Activated naive CD4-positive, alpha-beta T cell (primary cell): ENCODE measurements at regions not wholly inside any gene's neighbourhood (a gene's known extent, or its start where the extent isn't known, plus 50 kb on each side); places are given as distances from the start of the nearest gene placed in this dataset.

Source experiments
- DNase-seq, 4 experiments: peaks; one replicate each; lab custom pipeline; 2025; lab: John Stamatoyannopoulos, UW

GRCh38 chr1:36721261-36721660, 238.5 kb upstream of the CSF3R start:
- no peak for DNase-seq

GRCh38 chr1:36717431-36717830, 234.7 kb upstream of the CSF3R start:
- no peak for DNase-seq

GRCh38 chr1:36715797-36716196, 233.1 kb upstream of the CSF3R start:
- no peak for DNase-seq

- DNase-seq: no peak
Measured at GRCh38 chr1:36714301-36714700, 231.6 kb upstream of the CSF3R start.

GRCh38 chr1:36711480-36711879, 228.8 kb upstream of the CSF3R start:
- DNase-seq: no peak

GRCh38 chr1:36710951-36711350, 228.2 kb upstream of the CSF3R start:
- DNase-seq: no peak

GRCh38 chr1:36709869-36710481, 227.3 kb upstream of the CSF3R start:
- no peak for DNase-seq

GRCh38 chr1:36708587-36708986, 225.9 kb upstream of the CSF3R start:
- DNase-seq: no peak

GRCh38 chr1:36707221-36707620, 224.5 kb upstream of the CSF3R start:
- no peak for DNase-seq

- no peak for DNase-seq
Measured at GRCh38 chr1:36706416-36706815, 223.7 kb upstream of the CSF3R start.

GRCh38 chr1:36705629-36706028, 222.9 kb upstream of the CSF3R start:
- DNase-seq: no peak

- peak in 3 of 4 experiments; percentile 3 to 23 (median 4) for DNase-seq
Measured at GRCh38 chr1:36703526-36704208, 221.0 kb upstream of the CSF3R start.

- no peak for DNase-seq
Measured at GRCh38 chr1:36702963-36703362, 220.2 kb upstream of the CSF3R start.

GRCh38 chr1:36699113-36699911, 216.6 kb upstream of the CSF3R start:
- no peak for DNase-seq

- DNase-seq: no peak
Measured at GRCh38 chr1:36697836-36698605, 215.3 kb upstream of the CSF3R start.

- DNase-seq: no peak
Measured at GRCh38 chr1:36696261-36696940, 213.7 kb upstream of the CSF3R start.

GRCh38 chr1:36693603-36694002, 210.9 kb upstream of the CSF3R start:
- DNase-seq: no peak

- no peak for DNase-seq
Measured at GRCh38 chr1:36693161-36693525, 210.4 kb upstream of the CSF3R start.

GRCh38 chr1:36692465-36693160, 209.9 kb upstream of the CSF3R start:
- no peak for DNase-seq

- no peak for DNase-seq
Measured at GRCh38 chr1:36691374-36691773, 208.7 kb upstream of the CSF3R start.

- no peak for DNase-seq
Measured at GRCh38 chr1:36689992-36690391, 207.3 kb upstream of the CSF3R start.
